PC-3 (cell line): ENCODE measurements at regions not wholly inside any gene's neighbourhood (a gene's known extent, or its start where the extent isn't known, plus 50 kb on each side); places are given as distances from the start of the nearest gene placed in this dataset.

ENCODE experiments used
- ATAC-seq: fragments of 200-7000 bp; cut with Tn5 transposase; 2 replicates; pipeline ENCODE4 v1.9.1; 2020; ENCODE audit warnings: mild to moderate bottlenecking, moderate library complexity
- BruUV-seq: library from RNA; stranded (reverse); fragments of 400-500 nt; replicated peaks from 2 replicates; lab custom pipeline; 2021; lab: Mats Ljungman, UMichigan
- CTCF ChIA-PET: fragments of 300-600 bp; sonication (Branson Sonifier 250); formaldehyde crosslinking; loops from one replicate; lab custom pipeline; 2022; ENCODE audit warnings: antibody characterized with exemption; lab: Charles Lee
- POLR2A ChIA-PET: fragments of 300-600 bp; sonication (Branson Sonifier 250); formaldehyde crosslinking; loops from one replicate; lab custom pipeline; 2022; ENCODE audit warnings: antibody characterized with exemption; ENCODE audit not compliant: unreplicated experiment; lab: Charles Lee
- DNase-seq: peaks from one replicate; pipeline ENCODE4 v3.0.0-alpha.2; 2015
- H2AFZ ChIP-seq: fragments of 300-600 bp; sonication (generic); 2 replicates; pipeline ENCODE4 v1.6.0; 2016; ENCODE audit warnings: antibody characterized with exemption, low read length
- H3F3A ChIP-seq: fragments of 300-600 bp; sonication (generic); one replicate; pipeline ENCODE4 v1.6.0; 2017; ENCODE audit warnings: antibody characterized with exemption, low read length, control low read depth, mild to moderate bottlenecking; ENCODE audit not compliant: unreplicated experiment
- H3K27ac ChIP-seq: fragments of 300-600 bp; sonication (generic); 2 replicates; pipeline ENCODE4 v1.5.1; 2016; ENCODE audit warnings: mild to moderate bottlenecking, low read length
- H3K27me3 ChIP-seq: fragments of 300-600 bp; sonication (generic); 2 replicates; pipeline ENCODE4 v1.6.1; 2016; ENCODE audit warnings: low read length, mixed read lengths
- H3K36me3 ChIP-seq: fragments of 300-600 bp; sonication (generic); 2 replicates; pipeline ENCODE4 v1.6.1; 2016; ENCODE audit warnings: low read depth, mixed run types, low read length, mixed read lengths
- H3K4me1 ChIP-seq: fragments of 300-600 bp; sonication (generic); 2 replicates; pipeline ENCODE4 v1.5.1; 2016; ENCODE audit warnings: low read length; ENCODE audit not compliant: insufficient read depth
- H3K4me2 ChIP-seq: fragments of 300-600 bp; sonication (generic); 2 replicates; pipeline ENCODE4 v1.6.0; 2016; ENCODE audit warnings: low read length
- H3K4me3 ChIP-seq: fragments of 300-600 bp; sonication (generic); 2 replicates; pipeline ENCODE4 v1.5.1; 2016; ENCODE audit warnings: mild to moderate bottlenecking, low read length, mixed read lengths
- H3K79me2 ChIP-seq: fragments of 300-600 bp; sonication (generic); 2 replicates; pipeline ENCODE4 v1.6.1; 2017; ENCODE audit warnings: low read length, mixed read lengths
- H3K9ac ChIP-seq: fragments of 300-600 bp; sonication (generic); 2 replicates; pipeline ENCODE4 v1.6.0; 2016; ENCODE audit warnings: mild to moderate bottlenecking, low read length
- H3K9me2 ChIP-seq: fragments of 300-600 bp; sonication (generic); replicated peaks from 2 replicates; pipeline ENCODE4 v1.6.1; 2016; ENCODE audit warnings: mixed run types, low read length, mixed read lengths
- H3K9me3 ChIP-seq: fragments of 300-600 bp; sonication (generic); 2 replicates; pipeline ENCODE4 v1.6.1; 2016; ENCODE audit warnings: low read length, mixed read lengths
- H4K20me1 ChIP-seq: fragments of 300-600 bp; sonication (generic); 2 replicates; pipeline ENCODE4 v1.6.1; 2016; ENCODE audit warnings: low read length, mixed read lengths
- CTCF ChIP-seq: fragments of 300-600 bp; sonication (generic); conservative IDR thresholded peaks from 2 replicates; pipeline ENCODE4 v1.5.1; 2017; ENCODE audit warnings: antibody characterized with exemption, low read depth, mild to moderate bottlenecking, low read length
- EZH2 ChIP-seq: fragments of 300-600 bp; sonication (generic); IDR thresholded peaks from one replicate; pipeline ENCODE4 v1.6.1; 2017; ENCODE audit warnings: antibody characterized with exemption, mild to moderate bottlenecking, low read length; ENCODE audit not compliant: unreplicated experiment
- EZH2phosphoT487 ChIP-seq: fragments of 300-600 bp; sonication (generic); IDR thresholded peaks from 2 replicates; pipeline ENCODE4 v1.6.1; 2018; ENCODE audit warnings: mild to moderate bottlenecking, antibody characterized with exemption, low read length, borderline replicate concordance
- intact Hi-C: fragments of 100-400 bp; cut with micrococcal nuclease; formaldehyde crosslinking; loops from 2 replicates; pipeline ENCODE4 v1.9.0; 2023

DNA sequence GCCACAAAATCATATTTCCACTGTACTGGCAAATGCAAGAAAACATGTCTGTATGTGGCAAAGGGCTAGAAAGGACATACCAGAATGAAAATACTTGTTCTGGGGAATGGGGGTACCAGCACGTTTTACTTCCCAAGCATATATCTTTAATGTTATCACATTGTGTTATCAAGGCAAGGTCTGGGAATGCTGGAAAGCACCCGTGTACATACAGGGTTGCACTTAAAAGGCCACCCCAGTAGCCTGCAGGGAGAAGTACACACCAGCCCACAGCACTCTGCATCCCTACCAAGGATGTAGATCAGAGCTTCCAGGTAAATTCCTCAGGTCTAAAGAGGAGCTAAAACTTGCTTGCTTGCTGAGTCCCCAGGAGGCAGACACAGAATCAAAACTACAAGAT, 381.8 kb downstream of the RRAGC start:
- H3K9ac ChIP-seq: no peak overlapping the region
- no peak overlapping the region for H2AFZ ChIP-seq
- no peaks in the 10 kb centered on the region for H3K9me2 ChIP-seq
- no peak for DNase-seq
- no peaks in the 10 kb centered on the region for H3K4me1 ChIP-seq
- H3K4me2 ChIP-seq: no peak overlapping the region
- H3K79me2 ChIP-seq: no peaks in the 10 kb centered on the region
- CTCF ChIA-PET: no interaction called here
- no peak for TF ChIP-seq EZH2phosphoT487
- no peak for TF ChIP-seq CTCF
- TF ChIP-seq EZH2: no peak
- no peak overlapping the region for H3K4me3 ChIP-seq
- intact Hi-C loops: no loop called here
- H4K20me1 ChIP-seq: no peaks in the 10 kb centered on the region
- ATAC-seq: no peak
- no peaks in the 10 kb centered on the region for H3K36me3 ChIP-seq
- BruUV-seq: no TSS peak
- no peaks in the 10 kb centered on the region for H3F3A ChIP-seq
- no peak overlapping the region for H3K27ac ChIP-seq
- peaks cover 71% of the 10 kb centered on the region for H3K27me3 ChIP-seq
- no peaks in the 10 kb centered on the region for H3K9me3 ChIP-seq
- POLR2A ChIA-PET: no interaction called here

- no peak overlapping the region for H3K4me2 ChIP-seq
These were observed 382.8 kb downstream of the RRAGC start for GRCh38 chr1:38476850-38477178.

More at GRCh38 chr1:38476850-38477178, 382.8 kb downstream of the RRAGC start:
- ATAC-seq (no peak), DNase-seq (no peak)
- peaks cover 64% of the 10 kb centered on the region for H3K27me3 ChIP-seq
- no peak overlapping the region for H3K4me3 ChIP-seq
- H3K9ac ChIP-seq: no peak overlapping the region
- no peaks in the 10 kb centered on the region for H3K9me2 ChIP-seq
- no peaks in the 10 kb centered on the region for H3F3A ChIP-seq
- intact Hi-C loops: no loop called here
- H3K9me3 ChIP-seq: no peaks in the 10 kb centered on the region
- TF ChIP-seq EZH2phosphoT487 (no peak), EZH2 (no peak), CTCF (no peak)
- no peaks in the 10 kb centered on the region for H3K4me1 ChIP-seq
- no peak overlapping the region for H2AFZ ChIP-seq
- H3K27ac ChIP-seq: no peak overlapping the region
- ChIA-PET CTCF (no interaction called here), POLR2A (no interaction called here)
- H3K79me2 ChIP-seq: no peaks in the 10 kb centered on the region
- no TSS peak for BruUV-seq
- H3K36me3 ChIP-seq: no peaks in the 10 kb centered on the region
- H4K20me1 ChIP-seq: no peaks in the 10 kb centered on the region
